Neural cell (in vitro differentiated cells): ENCODE measurements at regions not wholly inside any gene's neighbourhood (a gene's known extent, or its start where the extent isn't known, plus 50 kb on each side); places are given as distances from the start of the nearest gene placed in this dataset.
"Not testable (repeated sequence)": the region's sequence is repeated elsewhere in the genome, so short reads cannot be mapped to it uniquely, and the experiment has no call there.

ENCODE experiments used
- EZH2 ChIP-seq: fragments of 200-600, 300-800 bp; shearing (Covaris generic), sonication (generic); IDR thresholded peaks from 2 replicates; pipeline ENCODE4 v1.6.1; 2014; ENCODE audit warnings: antibody characterized with exemption, low read length, borderline replicate concordance, mild to moderate bottlenecking; ENCODE audit not compliant: insufficient read depth, poor library complexity, severe bottlenecking
- TF ChIP-seq, protein P1 (sequence below): fragments of 450-650 bp; IDR thresholded peaks from 2 replicates; pipeline ENCODE4 v1.5.1; 2014; ENCODE audit warnings: antibody characterized with exemption, mild to moderate bottlenecking, moderate library complexity; ENCODE audit not compliant: poor library complexity, severe bottlenecking

DNA sequence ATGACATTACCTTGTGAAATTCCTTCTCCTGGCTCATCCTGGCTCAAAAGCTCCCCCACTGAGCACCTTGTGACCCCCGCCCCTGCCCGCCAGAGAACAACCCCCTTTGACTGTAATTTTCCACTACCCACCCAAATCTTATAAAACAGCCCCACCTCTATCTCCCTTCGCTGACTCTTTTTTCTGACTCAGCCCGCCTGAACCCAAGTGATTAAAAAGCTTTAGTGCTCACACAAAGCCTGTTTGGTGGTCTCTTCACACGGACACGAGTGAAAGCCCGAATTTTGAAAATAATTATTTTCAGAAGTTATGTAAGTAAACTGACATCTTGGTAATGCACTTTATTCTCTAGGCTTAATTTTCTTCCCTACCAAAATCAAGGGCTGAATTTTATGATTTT is 1305.9 kb upstream of the NRXN1 start:
- TF ChIP-seq, protein P1, sequence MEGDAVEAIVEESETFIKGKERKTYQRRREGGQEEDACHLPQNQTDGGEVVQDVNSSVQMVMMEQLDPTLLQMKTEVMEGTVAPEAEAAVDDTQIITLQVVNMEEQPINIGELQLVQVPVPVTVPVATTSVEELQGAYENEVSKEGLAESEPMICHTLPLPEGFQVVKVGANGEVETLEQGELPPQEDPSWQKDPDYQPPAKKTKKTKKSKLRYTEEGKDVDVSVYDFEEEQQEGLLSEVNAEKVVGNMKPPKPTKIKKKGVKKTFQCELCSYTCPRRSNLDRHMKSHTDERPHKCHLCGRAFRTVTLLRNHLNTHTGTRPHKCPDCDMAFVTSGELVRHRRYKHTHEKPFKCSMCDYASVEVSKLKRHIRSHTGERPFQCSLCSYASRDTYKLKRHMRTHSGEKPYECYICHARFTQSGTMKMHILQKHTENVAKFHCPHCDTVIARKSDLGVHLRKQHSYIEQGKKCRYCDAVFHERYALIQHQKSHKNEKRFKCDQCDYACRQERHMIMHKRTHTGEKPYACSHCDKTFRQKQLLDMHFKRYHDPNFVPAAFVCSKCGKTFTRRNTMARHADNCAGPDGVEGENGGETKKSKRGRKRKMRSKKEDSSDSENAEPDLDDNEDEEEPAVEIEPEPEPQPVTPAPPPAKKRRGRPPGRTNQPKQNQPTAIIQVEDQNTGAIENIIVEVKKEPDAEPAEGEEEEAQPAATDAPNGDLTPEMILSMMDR, result not testable (repeated sequence)
- not testable (repeated sequence) for TF ChIP-seq EZH2
